OCI-LY3 (cell line): ENCODE measurements at regions not wholly inside any gene's neighbourhood (a gene's known extent, or its start where the extent isn't known, plus 50 kb on each side); places are given as distances from the start of the nearest gene placed in this dataset.

Source experiments
- H2AFZ ChIP-seq: fragments of 200-600, 300-600 bp; shearing (Covaris generic); 2 replicates; pipeline ENCODE4 v1.6.0; 2014; ENCODE audit warnings: antibody characterized with exemption, low read depth, low read length
- H3K27ac ChIP-seq: fragments of 200-600, 300-600 bp; sonication (generic); 2 replicates; pipeline ENCODE4 v1.5.1; 2014; ENCODE audit warnings: mild to moderate bottlenecking, low read length, moderate library complexity, mixed read lengths
- H3K27me3 ChIP-seq: fragments of 200-600, 300-600 bp; sonication (generic); 2 replicates; pipeline ENCODE4 v1.6.1; 2014; ENCODE audit warnings: low read depth, low read length, mixed read lengths
- H3K36me3 ChIP-seq: fragments of 200-600, 300-600 bp; sonication (generic); replicated peaks from 2 replicates; pipeline ENCODE3; 2014; ENCODE audit warnings: low read depth, low read length, mixed read lengths
- H3K4me1 ChIP-seq: fragments of 300-600, 200-600 bp; sonication (generic); 2 replicates; pipeline ENCODE4 v1.6.1; 2014; ENCODE audit warnings: low read length, mixed read lengths
- H3K4me2 ChIP-seq: fragments of 200-600, 300-600 bp; sonication (generic); 2 replicates; pipeline ENCODE4 v1.6.1; 2014; ENCODE audit warnings: low read length, mixed read lengths
- H3K4me3 ChIP-seq: fragments of 300-600, 200-600 bp; sonication (generic); 2 replicates; pipeline ENCODE4 v1.5.1; 2014; ENCODE audit warnings: antibody characterized with exemption, mild to moderate bottlenecking, low read length, moderate library complexity
- H3K79me2 ChIP-seq: fragments of 300-600, 200-600 bp; shearing (Covaris generic); 2 replicates; pipeline ENCODE4 v1.6.1; 2014; ENCODE audit warnings: mild to moderate bottlenecking, low read length, mixed read lengths
- H3K9ac ChIP-seq: fragments of 300-600, 200-600 bp; shearing (Covaris generic); 2 replicates; pipeline ENCODE4 v1.6.0; 2014; ENCODE audit warnings: mild to moderate bottlenecking, low read length, moderate library complexity
- H3K9me3 ChIP-seq: fragments of 200-600, 300-600 bp; shearing (Covaris generic); 2 replicates; pipeline ENCODE4 v1.6.1; 2014; ENCODE audit warnings: low read length, mixed read lengths; ENCODE audit not compliant: insufficient read depth
- H4K20me1 ChIP-seq: fragments of 200-600, 300-600 bp; sonication (generic); 2 replicates; pipeline ENCODE4 v1.6.1; 2016; ENCODE audit warnings: low read length, mixed read lengths; ENCODE audit not compliant: insufficient read depth
- EZH2phosphoT487 ChIP-seq: fragments of 200-600 bp; shearing (Covaris generic); IDR thresholded peaks from 2 replicates; pipeline ENCODE4 v1.6.1; 2018; ENCODE audit warnings: antibody characterized with exemption, mixed run types, low read depth
- TF ChIP-seq, protein P1 (sequence below): fragments of 200-600, 300-600 bp; sonication (generic); IDR thresholded peaks from 2 replicates; pipeline ENCODE4 v1.5.1; 2014; ENCODE audit warnings: antibody characterized with exemption, low read length, low read depth

DNA sequence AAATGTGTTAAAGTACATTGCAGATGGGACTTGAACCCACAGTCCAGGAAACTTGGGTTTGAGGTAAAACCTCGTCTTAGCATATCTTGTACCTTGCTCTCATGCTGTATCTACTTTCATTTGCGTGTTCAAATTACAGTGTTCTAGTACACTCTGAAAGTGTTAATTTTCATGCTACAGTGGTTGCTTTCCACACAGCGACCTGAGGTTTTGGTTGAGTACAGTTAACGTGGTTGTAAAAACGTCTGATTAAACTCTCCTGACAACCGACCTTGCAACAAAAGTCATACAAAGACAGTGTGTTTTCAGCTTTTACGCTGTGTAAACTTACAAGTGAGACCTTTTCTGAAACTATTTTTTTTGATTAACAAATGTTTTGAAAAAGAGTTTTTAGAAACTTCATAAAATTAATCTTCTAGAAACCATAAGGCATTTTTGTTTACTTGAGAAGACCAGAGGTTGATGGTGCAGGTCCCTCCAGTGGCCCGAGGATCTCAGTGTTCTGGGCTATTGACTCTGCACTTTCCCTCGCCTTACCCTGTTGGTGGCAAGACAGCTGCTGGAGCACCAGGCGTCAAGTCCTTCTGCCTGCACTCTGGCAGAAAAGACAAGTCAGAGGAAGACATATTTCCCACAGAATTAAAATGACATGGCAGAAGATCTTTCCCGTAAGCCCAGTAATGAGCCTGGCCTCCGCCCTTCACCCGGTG, 334.0 kb downstream of the THBS2 start:
- no peaks in the 10 kb centered on the region for H3K4me1 ChIP-seq
- no peak overlapping the region for H3K4me3 ChIP-seq
- no peak overlapping the region for H3K27ac ChIP-seq
- no peaks in the 10 kb centered on the region for H4K20me1 ChIP-seq
- H3K4me2 ChIP-seq: no peak overlapping the region
- TF ChIP-seq EZH2phosphoT487: no peak
- TF ChIP-seq, protein P1, sequence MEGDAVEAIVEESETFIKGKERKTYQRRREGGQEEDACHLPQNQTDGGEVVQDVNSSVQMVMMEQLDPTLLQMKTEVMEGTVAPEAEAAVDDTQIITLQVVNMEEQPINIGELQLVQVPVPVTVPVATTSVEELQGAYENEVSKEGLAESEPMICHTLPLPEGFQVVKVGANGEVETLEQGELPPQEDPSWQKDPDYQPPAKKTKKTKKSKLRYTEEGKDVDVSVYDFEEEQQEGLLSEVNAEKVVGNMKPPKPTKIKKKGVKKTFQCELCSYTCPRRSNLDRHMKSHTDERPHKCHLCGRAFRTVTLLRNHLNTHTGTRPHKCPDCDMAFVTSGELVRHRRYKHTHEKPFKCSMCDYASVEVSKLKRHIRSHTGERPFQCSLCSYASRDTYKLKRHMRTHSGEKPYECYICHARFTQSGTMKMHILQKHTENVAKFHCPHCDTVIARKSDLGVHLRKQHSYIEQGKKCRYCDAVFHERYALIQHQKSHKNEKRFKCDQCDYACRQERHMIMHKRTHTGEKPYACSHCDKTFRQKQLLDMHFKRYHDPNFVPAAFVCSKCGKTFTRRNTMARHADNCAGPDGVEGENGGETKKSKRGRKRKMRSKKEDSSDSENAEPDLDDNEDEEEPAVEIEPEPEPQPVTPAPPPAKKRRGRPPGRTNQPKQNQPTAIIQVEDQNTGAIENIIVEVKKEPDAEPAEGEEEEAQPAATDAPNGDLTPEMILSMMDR: no peak
- no peaks in the 10 kb centered on the region for H3K79me2 ChIP-seq
- no peaks in the 10 kb centered on the region for H3K36me3 ChIP-seq
- H3K9me3 ChIP-seq: no peaks in the 10 kb centered on the region
- no peak overlapping the region for H2AFZ ChIP-seq
- H3K9ac ChIP-seq: no peak overlapping the region
- no peaks in the 10 kb centered on the region for H3K27me3 ChIP-seq

DNA sequence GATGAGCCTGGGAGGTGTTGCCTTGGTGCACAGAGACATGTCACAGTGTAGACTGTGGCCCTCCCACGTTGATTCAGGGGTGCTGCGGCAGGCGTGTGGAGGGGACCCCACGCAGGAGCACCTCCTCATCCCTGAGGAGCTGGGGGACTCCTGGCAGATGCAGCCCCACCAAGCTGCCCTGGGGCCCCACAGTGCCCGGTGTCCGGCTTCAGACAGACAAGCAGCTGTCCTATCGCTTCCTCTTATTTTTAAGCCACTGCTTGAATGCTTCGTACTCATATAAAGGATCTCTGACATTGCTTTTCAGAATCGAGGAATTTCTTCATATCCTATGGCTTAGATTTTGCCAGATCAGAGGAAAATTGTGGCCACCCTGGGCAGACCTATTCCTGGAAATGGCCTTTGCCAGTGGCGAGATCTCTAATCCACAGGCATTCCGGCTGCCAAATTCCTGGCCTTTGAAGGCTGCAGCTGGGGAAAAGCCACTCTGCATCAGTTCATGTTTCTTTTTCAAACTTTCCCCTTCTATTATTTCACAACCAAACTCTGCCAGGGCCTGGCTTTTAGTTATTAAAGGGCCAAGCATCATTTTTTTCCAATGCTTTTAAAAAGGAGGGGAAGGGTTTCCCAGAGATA, 337.0 kb downstream of the THBS2 start:
- no peak for TF ChIP-seq EZH2phosphoT487
- TF ChIP-seq, protein P1: no peak
- Histone ChIP-seq H3K4me2 (no peak overlapping the region), H3K9ac (no peak overlapping the region), H4K20me1 (no peaks in the 10 kb centered on the region), H3K4me1 (no peaks in the 10 kb centered on the region), H3K4me3 (no peak overlapping the region), H3K36me3 (no peaks in the 10 kb centered on the region), H3K79me2 (no peaks in the 10 kb centered on the region), H3K27ac (no peak overlapping the region), H3K27me3 (no peaks in the 10 kb centered on the region), H2AFZ (no peak overlapping the region), H3K9me3 (no peaks in the 10 kb centered on the region)

DNA sequence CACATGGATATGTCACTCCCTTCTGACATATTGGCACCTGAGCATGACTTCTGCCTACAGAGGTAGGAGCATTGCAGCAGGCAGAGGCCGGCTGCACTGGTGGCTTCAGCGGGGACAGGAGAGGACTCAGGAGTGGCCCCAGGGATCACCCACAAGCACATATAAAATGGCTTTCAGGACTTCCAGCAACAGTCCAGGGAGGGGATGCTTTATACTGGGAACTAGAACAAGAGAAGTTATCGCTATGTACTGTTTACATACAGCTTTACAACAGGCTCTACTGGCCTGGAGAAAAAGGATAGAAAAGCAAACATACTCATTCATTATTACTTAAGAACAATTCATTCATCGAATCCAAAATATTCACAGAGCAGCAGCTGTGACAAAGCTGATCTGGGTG, 337.8 kb downstream of the THBS2 start:
- H2AFZ ChIP-seq: no peak overlapping the region
- H3K4me2 ChIP-seq: no peak overlapping the region
- TF ChIP-seq, protein P1: no peak
- TF ChIP-seq EZH2phosphoT487: no peak
- no peak overlapping the region for H3K9ac ChIP-seq
- no peaks in the 10 kb centered on the region for H3K4me1 ChIP-seq
- no peaks in the 10 kb centered on the region for H3K9me3 ChIP-seq
- no peaks in the 10 kb centered on the region for H3K79me2 ChIP-seq
- no peak overlapping the region for H3K4me3 ChIP-seq
- H3K27me3 ChIP-seq: no peaks in the 10 kb centered on the region
- no peaks in the 10 kb centered on the region for H3K36me3 ChIP-seq
- H3K27ac ChIP-seq: no peak overlapping the region
- no peaks in the 10 kb centered on the region for H4K20me1 ChIP-seq

DNA sequence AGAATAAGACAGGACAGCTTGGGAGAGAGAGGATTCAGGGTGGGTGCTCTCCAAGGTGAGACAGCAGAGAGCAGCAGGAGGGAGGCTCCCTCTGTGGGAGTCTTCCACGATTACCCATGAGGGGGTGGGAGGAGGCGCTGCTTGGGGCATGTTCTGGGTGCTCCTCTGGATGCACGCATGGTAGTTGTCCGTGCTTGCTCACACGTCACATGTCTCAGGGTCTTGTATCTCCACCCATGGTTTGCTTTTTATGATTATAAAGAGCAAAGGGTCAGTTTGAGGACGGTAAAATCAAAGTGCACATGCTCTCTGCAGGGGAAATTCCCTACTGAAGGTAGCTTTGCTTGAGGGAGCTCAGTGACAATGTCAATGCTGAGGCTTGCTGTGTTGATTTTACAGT, 338.4 kb downstream of the THBS2 start:
- no peaks in the 10 kb centered on the region for H3K27me3 ChIP-seq
- no peak overlapping the region for H2AFZ ChIP-seq
- no peak overlapping the region for H3K4me3 ChIP-seq
- no peak overlapping the region for H3K4me2 ChIP-seq
- H3K79me2 ChIP-seq: no peaks in the 10 kb centered on the region
- TF ChIP-seq EZH2phosphoT487: no peak
- TF ChIP-seq, protein P1: no peak
- no peak overlapping the region for H3K27ac ChIP-seq
- H3K9ac ChIP-seq: no peak overlapping the region
- H3K9me3 ChIP-seq: no peaks in the 10 kb centered on the region
- H3K36me3 ChIP-seq: no peaks in the 10 kb centered on the region
- no peaks in the 10 kb centered on the region for H3K4me1 ChIP-seq
- no peaks in the 10 kb centered on the region for H4K20me1 ChIP-seq
